GM21723 (cell line): ENCODE measurements at regions not wholly inside any gene's neighbourhood (a gene's known extent, or its start where the extent isn't known, plus 50 kb on each side); places are given as distances from the start of the nearest gene placed in this dataset.
A peak's percentile ranks its signal among the peaks of the same experiment; 100 is the strongest.

ENCODE experiments used
- ATAC-seq: cut with Tn5 transposase; IDR thresholded peaks from one replicate; pipeline ENCODE4 v1.9.1; 2021; ENCODE audit warnings: mild to moderate bottlenecking, moderate library complexity; ENCODE audit not compliant: unreplicated experiment

- ATAC-seq, result no peak
These were observed 249.0 kb upstream of the WWC1 start for GRCh38 chr5:168042284-168043068.

GRCh38 chr5:168046163-168046562 lies 245.3 kb upstream of the WWC1 start:
- ATAC-seq, result no peak

- peak; percentile 75 for ATAC-seq
These were observed 244.3 kb upstream of the WWC1 start for GRCh38 chr5:168047043-168047668.

GRCh38 chr5:168047669-168048111 lies 243.8 kb upstream of the WWC1 start:
- ATAC-seq, result peak; percentile 26

GRCh38 chr5:168048486-168048885 lies 243.0 kb upstream of the WWC1 start:
- ATAC-seq, result no peak

GRCh38 chr5:168052686-168053085 lies 238.8 kb upstream of the WWC1 start:
- no peak for ATAC-seq

- no peak for ATAC-seq
These were observed 237.4 kb upstream of the WWC1 start for GRCh38 chr5:168054091-168054490.

- no peak for ATAC-seq
These were observed 236.2 kb upstream of the WWC1 start for GRCh38 chr5:168055141-168055683.

- ATAC-seq, result no peak
These were observed 235.5 kb upstream of the WWC1 start for GRCh38 chr5:168055961-168056360.

- ATAC-seq, result no peak
These were observed 234.8 kb upstream of the WWC1 start for GRCh38 chr5:168056499-168057182.

- ATAC-seq, result no peak
These were observed 233.5 kb upstream of the WWC1 start for GRCh38 chr5:168057905-168058304.

- no peak for ATAC-seq
These were observed 232.3 kb upstream of the WWC1 start for GRCh38 chr5:168059131-168059530.

- no peak for ATAC-seq
These were observed 229.2 kb upstream of the WWC1 start for GRCh38 chr5:168062239-168062638.

GRCh38 chr5:168064457-168064856 lies 227.0 kb upstream of the WWC1 start:
- no peak for ATAC-seq

- ATAC-seq, result no peak
These were observed 226.4 kb upstream of the WWC1 start for GRCh38 chr5:168064933-168065622.

- no peak for ATAC-seq
These were observed 224.8 kb upstream of the WWC1 start for GRCh38 chr5:168066536-168067208.

GRCh38 chr5:168070761-168071160 lies 220.7 kb upstream of the WWC1 start:
- no peak for ATAC-seq

GRCh38 chr5:168072665-168073064 lies 218.8 kb upstream of the WWC1 start:
- ATAC-seq, result no peak

- no peak for ATAC-seq
These were observed 218.1 kb upstream of the WWC1 start for GRCh38 chr5:168073311-168073710.

GRCh38 chr5:168073991-168074800 lies 217.2 kb upstream of the WWC1 start:
- no peak for ATAC-seq
